H1 (cell line): ENCODE measurements at regions not wholly inside any gene's neighbourhood (a gene's known extent, or its start where the extent isn't known, plus 50 kb on each side); places are given as distances from the start of the nearest gene placed in this dataset.

ENCODE experiments used
- CTCF ChIA-PET: fragments of 300-600 bp; sonication (Branson Sonifier 250); formaldehyde crosslinking; loops from one replicate; lab custom pipeline; 2021; ENCODE audit not compliant: partially characterized antibody; lab: Charles Lee
- POLR2A ChIA-PET: fragments of 300-600 bp; sonication (Branson Sonifier 250); formaldehyde crosslinking; loops from one replicate; lab custom pipeline; 2021; ENCODE audit warnings: inconsistent platforms; ENCODE audit not compliant: partially characterized antibody; lab: Charles Lee
- DNase-seq, 2 experiments: peaks; one replicate each; pipeline versions ENCODE4 v3.0.0 to v3.0.0-alpha.2; 2010 to 2022; ENCODE audit warnings: low spot score in 2 of 2, low read depth in 1 of 2, mixed read lengths in 1 of 2
- FAIRE-seq: peaks from 2 replicates; lab custom pipeline; 2011; peaks lifted over from hg19 to GRCh38; lab: Jason Lieb, UNC
- H2AFZ ChIP-seq: 2 replicates; pipeline ENCODE4 v1.8.1; 2012; ENCODE audit warnings: low read length, inconsistent platforms
- H2AK5ac ChIP-seq: 2 replicates; pipeline ENCODE4 v1.6.1; 2013; ENCODE audit warnings: low read depth, low read length
- H2BK120ac ChIP-seq: replicated peaks from 2 replicates; pipeline ENCODE3; 2013; ENCODE audit warnings: low read depth, low read length, inconsistent platforms
- H2BK12ac ChIP-seq: 2 replicates; pipeline ENCODE4 v1.6.1; 2013; ENCODE audit warnings: low read depth, low read length
- H2BK15ac ChIP-seq: 2 replicates; pipeline ENCODE4 v1.6.1; 2013; ENCODE audit warnings: low read length
- H2BK20ac ChIP-seq: 2 replicates; pipeline ENCODE4 v1.6.1; 2013; ENCODE audit warnings: low read length
- H2BK5ac ChIP-seq: 2 replicates; pipeline ENCODE4 v1.6.1; 2013; ENCODE audit warnings: low read depth, low read length
- H3K14ac ChIP-seq: 2 replicates; pipeline ENCODE4 v1.6.1; 2013; ENCODE audit warnings: inconsistent platforms; ENCODE audit not compliant: insufficient read length
- H3K18ac ChIP-seq: 2 replicates; pipeline ENCODE4 v1.6.1; 2013; ENCODE audit warnings: low read length; ENCODE audit errors: extremely low read depth
- H3K23ac ChIP-seq: 2 replicates; pipeline ENCODE4 v1.6.1; 2013; ENCODE audit warnings: inconsistent platforms; ENCODE audit not compliant: insufficient read length
- H3K23me2 ChIP-seq: 2 replicates; pipeline ENCODE4 v1.6.1; 2013; ENCODE audit warnings: low read depth, low read length
- H3K27ac ChIP-seq: 2 replicates; pipeline ENCODE4 v1.6.1; 2011; ENCODE audit warnings: low read depth, low read length, inconsistent platforms
- H3K27me3 ChIP-seq, 4 experiments: replicated peaks in 1 of 4; 1 replicate in 1 of 4; 2 replicates in 3 of 4; pipeline versions ENCODE4 v1.6.1 to v1.8.1; 2011 to 2013; ENCODE audit warnings: low read length in 3 of 4, mild to moderate bottlenecking in 3 of 4, inconsistent platforms in 2 of 4, mixed read lengths in 2 of 4, moderate library complexity in 1 of 4; ENCODE audit not compliant: control insufficient read depth in 3 of 4, insufficient read depth in 3 of 4; ENCODE audit errors: extremely low read depth in 1 of 4
- H3K36me3 ChIP-seq, 4 experiments: 2 replicates each; pipeline versions ENCODE4 v1.6.1 to v1.8.1; 2011 to 2013; ENCODE audit warnings: mild to moderate bottlenecking in 4 of 4, low read length in 3 of 4, moderate library complexity in 2 of 4, control low read depth in 1 of 4, inconsistent platforms in 1 of 4; ENCODE audit not compliant: insufficient read depth in 4 of 4, control insufficient read depth in 2 of 4
- H3K4ac ChIP-seq: replicated peaks from 2 replicates; pipeline ENCODE3; 2013; ENCODE audit warnings: low read length, low read depth, mixed read lengths, inconsistent platforms; ENCODE audit not compliant: insufficient read length
- H3K4me1 ChIP-seq, 4 experiments: replicated peaks in 1 of 4; 1 replicate in 1 of 4; 2 replicates in 3 of 4; pipeline versions ENCODE4 v1.6.1 to v1.8.1; 2011 to 2013; ENCODE audit warnings: low read length in 3 of 4, inconsistent platforms in 2 of 4, mixed read lengths in 1 of 4; ENCODE audit not compliant: insufficient read depth in 4 of 4, control insufficient read depth in 3 of 4
- H3K4me2 ChIP-seq, 2 experiments: 2 replicates each; pipeline versions ENCODE4 v1.6.1 to v1.8.1; 2011 to 2013; ENCODE audit warnings: low read depth in 2 of 2, low read length in 2 of 2, control low read depth in 1 of 2, inconsistent platforms in 1 of 2, mild to moderate bottlenecking in 1 of 2; ENCODE audit not compliant: insufficient read depth in 1 of 2
- H3K4me3 ChIP-seq, 4 experiments: fragments of 200-600, 300-600 bp in 1 of 4; sonication (generic), shearing (Covaris generic), sonication (Bioruptor Twin) in 1 of 4; 2 replicates each; pipeline versions ENCODE4 v1.5.1 to v1.8.1; 2011 to 2016; ENCODE audit warnings: low read length in 4 of 4, low read depth in 3 of 4, control low read depth in 2 of 4, inconsistent platforms in 2 of 4, mild to moderate bottlenecking in 2 of 4, mixed read lengths in 1 of 4, moderate library complexity in 1 of 4; ENCODE audit not compliant: insufficient read depth in 2 of 4; ENCODE audit errors: extremely low read depth in 1 of 4
- H3K56ac ChIP-seq: replicated peaks from 2 replicates; pipeline ENCODE3; 2013; ENCODE audit warnings: low read depth, mild to moderate bottlenecking, mixed read lengths, low read length, inconsistent platforms; ENCODE audit not compliant: insufficient read length
- H3K79me1 ChIP-seq: 2 replicates; pipeline ENCODE4 v1.6.1; 2013; ENCODE audit warnings: low read depth, low read length, control low read depth
- H3K79me2 ChIP-seq, 2 experiments: 2 replicates each; pipeline versions ENCODE4 v1.6.1 to v1.8.1; 2012 to 2013; ENCODE audit warnings: low read length in 2 of 2, mild to moderate bottlenecking in 2 of 2, inconsistent platforms in 1 of 2; ENCODE audit not compliant: insufficient read depth in 2 of 2, control insufficient read depth in 1 of 2
- H3K9ac ChIP-seq, 4 experiments: replicated peaks in 1 of 4; 1 replicate in 1 of 4; 2 replicates in 3 of 4; pipeline versions ENCODE4 v1.6.1 to v1.8.1; 2011 to 2013; ENCODE audit warnings: low read depth in 3 of 4, low read length in 3 of 4, control low read depth in 2 of 4, mild to moderate bottlenecking in 2 of 4, moderate library complexity in 2 of 4, inconsistent platforms in 1 of 4; ENCODE audit errors: extremely low read depth in 1 of 4
- H3K9me3 ChIP-seq, 2 experiments: 2 replicates each; pipeline versions ENCODE4 v1.6.1 to v1.8.1; 2012 to 2013; ENCODE audit warnings: mild to moderate bottlenecking in 2 of 2, moderate library complexity in 2 of 2, control low read depth in 1 of 2, inconsistent platforms in 1 of 2, low read depth in 1 of 2, low read length in 1 of 2, mixed read lengths in 1 of 2; ENCODE audit not compliant: insufficient read depth in 2 of 2
- H4K20me1 ChIP-seq, 2 experiments: replicated peaks in 1 of 2; 2 replicates each; pipeline versions ENCODE3 to v1.8.1; 2011 to 2013; ENCODE audit warnings: inconsistent platforms in 2 of 2, low read length in 2 of 2, mild to moderate bottlenecking in 1 of 2; ENCODE audit not compliant: insufficient read depth in 2 of 2, control insufficient read depth in 1 of 2
- H4K5ac ChIP-seq: 2 replicates; pipeline ENCODE4 v1.6.1; 2013; ENCODE audit warnings: low read length, low read depth, mixed read lengths, inconsistent platforms; ENCODE audit not compliant: insufficient read length
- H4K8ac ChIP-seq: 2 replicates; pipeline ENCODE4 v1.8.0; 2013; ENCODE audit warnings: mild to moderate bottlenecking, moderate library complexity, low read length, inconsistent platforms; ENCODE audit not compliant: insufficient read depth; ENCODE audit errors: extremely low read depth
- H4K91ac ChIP-seq: replicated peaks from 2 replicates; pipeline ENCODE3; 2013; ENCODE audit warnings: low read length, mixed read lengths, inconsistent platforms; ENCODE audit not compliant: insufficient read length
- CBX5 ChIP-seq: fragments of 300-800, 300-1000 bp; sonication (generic); IDR thresholded peaks from 2 replicates; pipeline ENCODE4 v1.7.1; 2016; ENCODE audit warnings: antibody characterized with exemption, low read length, low read depth
- GABPA ChIP-seq: IDR thresholded peaks from 2 replicates; pipeline ENCODE4 v1.6.1; 2011; ENCODE audit warnings: mild to moderate bottlenecking, low read length, moderate library complexity, borderline replicate concordance; ENCODE audit not compliant: insufficient read depth
- SP2 ChIP-seq: IDR thresholded peaks from 2 replicates; pipeline ENCODE4 v1.6.1; 2012; ENCODE audit warnings: mild to moderate bottlenecking, low read length, inconsistent platforms
- YY1 ChIP-seq: IDR thresholded peaks from 2 replicates; pipeline ENCODE4 v1.6.1; 2011; ENCODE audit warnings: low read depth, mild to moderate bottlenecking, low read length
- WGBS, 2 experiments: shearing (Covaris generic) in 1 of 2; methylation state at CpG; one replicate each; pipeline versions ENCODE4 v1.1.6 to v1.1.7; 2013 to 2015; ENCODE audit warnings: low lambda C conversion rate in 2 of 2, mixed read lengths in 2 of 2, inconsistent platforms in 1 of 2, low coverage in 1 of 2, missing lambda C conversion rate in 1 of 2; ENCODE audit not compliant: insufficient replicate concordance in 2 of 2, insufficient coverage in 1 of 2, insufficient read length in 1 of 2; ENCODE audit errors: extremely low coverage in 1 of 2, missing lambda C conversion rate in 1 of 2; 5-methylcytosine and 5-hydroxymethylcytosine counted together

DNA sequence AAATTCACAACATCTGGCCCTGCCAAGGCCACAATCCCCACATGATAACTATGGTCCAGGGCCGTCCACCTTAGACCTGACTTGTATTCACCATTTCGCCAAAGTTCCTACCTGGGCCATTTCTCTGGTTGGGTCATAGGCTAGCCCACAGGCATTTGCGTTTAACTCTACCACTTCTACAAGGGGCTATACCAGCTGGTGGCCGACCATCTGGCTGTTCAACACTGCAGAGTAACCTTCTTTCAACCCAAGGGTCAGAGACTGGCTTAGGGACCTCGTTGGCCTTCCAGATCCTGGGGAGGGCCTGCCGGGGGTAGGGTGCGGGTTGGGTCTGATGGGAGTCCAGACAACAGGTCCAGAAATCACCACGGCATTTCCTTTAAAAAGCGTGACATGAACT is 242.3 kb upstream of the C16orf82 start:
- H3K4me2 ChIP-seq, result no peak overlapping the region
- H4K20me1 ChIP-seq, result no peaks in the 10 kb centered on the region
- no peak overlapping the region for H3K4me3 ChIP-seq
- H3K27me3 ChIP-seq, result no peaks in the 10 kb centered on the region
- H3K79me2 ChIP-seq, result no peaks in the 10 kb centered on the region
- POLR2A ChIA-PET, result no interaction called here
- no peaks in the 10 kb centered on the region for H3K23me2 ChIP-seq
- H4K8ac ChIP-seq, result no peak overlapping the region
- no peak overlapping the region for H3K18ac ChIP-seq
- H3K9me3 ChIP-seq, result no peaks in the 10 kb centered on the region
- no peak overlapping the region for H3K14ac ChIP-seq
- no peak overlapping the region for H4K91ac ChIP-seq
- no peak for FAIRE-seq
- no peak overlapping the region for H2BK120ac ChIP-seq
- H3K23ac ChIP-seq, result no peak overlapping the region
- no peak for TF ChIP-seq CBX5
- no peak for TF ChIP-seq GABPA
- TF ChIP-seq SP2, result no peak
- no peak for TF ChIP-seq YY1
- TF ChIP-seq, all 59 proteins: peak for 0
- CTCF ChIA-PET, result no interaction called here
- Histone ChIP-seq H2AFZ (no peak overlapping the region), H3K56ac (no peak overlapping the region), H3K79me1 (no peaks in the 10 kb centered on the region), H2BK15ac (no peak overlapping the region), H3K27ac (no peak overlapping the region), H2BK12ac (no peak overlapping the region), H3K4ac (no peak overlapping the region), H3K4me1 (no peaks in the 10 kb centered on the region), H2BK20ac (no peak overlapping the region), H3K9ac (no peak overlapping the region), H2BK5ac (no peak overlapping the region), H4K5ac (no peak overlapping the region), H3K36me3 (no peaks in the 10 kb centered on the region), H2AK5ac (no peak overlapping the region)
- DNase-seq, result peak in 1 of 2 experiments; percentile 27
- WGBS, 2 experiments, result 91% methylated on average over 9 of the region's 9 CpGs; no CpG with 5 or more reads in 1 of the 2 experiments
